ENCODE measurements at regions not wholly inside any gene's neighbourhood (a gene's known extent, or its start where the extent isn't known, plus 50 kb on each side); places are given as distances from the start of the nearest gene placed in this dataset.

DNA sequence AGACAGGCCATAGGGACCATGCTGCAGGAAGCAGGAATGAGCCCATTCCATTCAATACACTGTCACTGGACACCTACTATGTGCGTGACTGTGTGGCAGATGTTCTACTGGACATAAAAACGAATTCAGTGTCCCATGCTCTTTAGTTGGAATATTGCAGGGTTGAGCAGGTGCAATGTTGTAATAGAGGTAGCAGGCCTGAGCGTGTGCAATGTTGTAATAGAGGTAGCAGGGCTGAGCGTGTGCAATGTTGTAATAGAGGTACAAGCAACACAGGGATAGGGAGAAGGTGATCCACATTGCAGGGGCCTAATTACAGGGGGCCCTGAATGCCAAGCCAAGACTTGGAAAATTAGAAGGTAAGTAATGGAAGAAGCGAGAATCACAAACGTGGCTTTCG is 261.4 kb upstream of the HES1 start:
- DNase-seq (ENCODE audit: low spot score), result no peak

DNA sequence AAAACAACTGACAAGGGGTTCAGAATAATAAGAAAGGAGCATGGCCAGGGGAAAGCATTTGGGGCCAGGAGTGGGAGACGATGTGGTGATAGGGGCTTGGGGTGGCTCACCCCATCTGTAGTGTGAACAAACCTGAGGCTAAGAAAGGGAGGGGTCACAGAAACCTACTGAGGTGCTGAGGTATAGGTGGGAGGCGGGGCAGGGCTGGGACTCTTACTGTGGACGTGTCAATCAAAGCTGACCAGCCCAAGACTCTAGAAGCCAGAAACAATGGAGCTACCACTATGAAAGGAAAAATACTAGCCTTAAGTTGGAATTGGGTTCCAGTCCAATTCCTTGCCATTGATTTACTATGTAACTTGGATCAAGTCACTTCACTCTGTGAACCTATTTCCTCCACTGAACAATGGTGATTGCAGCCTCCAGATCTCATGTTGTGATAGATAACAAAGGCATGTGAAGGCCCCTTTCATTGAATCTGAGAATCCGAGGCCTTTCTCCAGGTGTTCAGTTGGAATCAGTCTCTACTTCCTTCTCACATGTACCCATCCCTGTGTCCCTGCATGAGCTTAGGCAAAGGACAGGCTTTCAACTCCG is 260.9 kb upstream of the HES1 start:
- no peak for DNase-seq (ENCODE audit: low spot score)

DNA sequence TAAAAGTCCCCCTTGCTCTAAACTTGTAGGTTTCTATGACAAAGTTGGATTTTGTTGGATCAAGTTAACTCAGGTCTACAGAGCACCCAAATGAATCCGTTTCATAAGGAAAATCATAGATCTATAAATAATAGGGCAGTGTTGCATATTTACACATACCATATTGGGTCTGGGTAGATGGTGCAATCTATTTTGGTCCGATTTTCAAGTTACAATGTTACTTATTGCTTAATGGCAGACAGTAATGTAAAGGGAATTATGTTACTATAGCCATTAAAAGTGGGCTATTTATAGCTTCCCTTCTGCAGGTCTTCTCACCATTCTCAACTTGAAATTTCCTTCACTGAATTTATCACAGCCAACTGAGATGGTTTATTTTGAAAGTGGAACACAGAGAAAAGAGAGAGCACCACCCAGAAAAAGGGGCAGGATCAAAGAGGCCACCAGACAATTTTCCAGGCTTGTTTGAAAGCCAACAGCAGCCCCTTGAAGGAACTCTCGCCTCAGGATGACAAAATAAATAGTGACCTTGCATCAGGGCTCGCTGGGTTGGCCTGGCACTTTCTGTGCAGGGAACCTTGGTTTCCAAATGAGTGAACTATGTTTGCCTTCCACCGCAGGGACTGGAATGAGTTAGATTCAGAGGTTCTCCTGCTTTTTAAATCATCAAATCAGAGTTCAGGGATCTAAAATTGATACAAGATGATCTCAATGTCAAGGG is 260.2 kb upstream of the HES1 start:
- DNase-seq (ENCODE audit: low spot score), result no peak

DNA sequence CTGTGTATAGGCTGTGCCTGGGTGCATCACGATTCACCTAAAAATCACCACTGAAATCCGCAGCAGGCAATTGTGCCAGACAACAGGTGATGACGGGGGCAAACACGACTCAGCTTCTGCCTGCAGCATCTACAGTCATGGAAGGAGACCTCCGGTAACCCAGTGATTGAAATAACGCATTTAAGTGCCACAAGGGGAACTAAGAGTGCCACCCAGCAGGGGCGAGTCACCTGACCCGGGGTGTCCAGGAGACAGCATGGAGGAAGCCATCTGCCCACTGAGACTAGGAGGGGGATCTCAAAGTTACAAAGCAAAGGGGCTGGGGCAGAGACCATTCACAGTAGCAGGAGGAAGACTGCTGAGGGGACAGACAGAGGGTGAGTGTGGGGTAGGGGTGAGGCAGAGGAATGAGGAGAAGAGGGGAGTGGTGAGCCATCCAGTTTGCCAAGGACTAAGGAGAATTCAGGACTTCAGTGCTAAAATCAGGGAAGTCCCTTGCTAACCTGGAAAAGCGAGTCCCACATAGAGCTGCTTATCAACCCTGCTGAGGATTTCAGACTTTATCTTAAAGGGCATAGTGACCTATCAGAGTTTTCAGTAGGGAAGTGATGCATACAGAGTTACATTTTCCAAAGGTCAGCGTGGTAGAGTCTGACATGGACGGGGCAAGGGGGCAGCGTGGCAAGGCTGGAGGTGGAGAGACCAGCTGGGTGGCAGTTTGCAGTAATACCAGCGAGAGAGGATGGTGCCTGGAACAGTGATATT is 256.7 kb upstream of the HES1 start:
- DNase-seq (ENCODE audit: low spot score), result no peak

DNA sequence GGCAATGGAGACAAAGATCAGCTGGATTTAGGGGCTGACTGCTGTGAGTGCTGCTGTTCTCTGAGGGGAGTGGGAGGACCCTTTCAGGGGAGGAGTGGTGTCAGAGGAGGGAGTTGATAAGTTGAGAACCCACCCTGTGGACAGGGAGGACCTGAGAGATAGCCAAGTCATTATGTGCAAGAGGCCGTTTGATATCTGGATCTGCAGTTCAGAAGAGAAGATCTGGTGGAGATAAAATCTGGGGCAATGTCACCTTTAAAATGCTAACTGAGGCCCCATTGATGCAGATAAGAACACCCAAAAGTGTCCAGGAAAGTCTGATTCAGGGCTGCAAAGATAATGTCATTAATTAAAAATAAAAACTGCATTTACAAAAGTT is 256.1 kb upstream of the HES1 start:
- DNase-seq (ENCODE audit: low spot score), result no peak

DNA sequence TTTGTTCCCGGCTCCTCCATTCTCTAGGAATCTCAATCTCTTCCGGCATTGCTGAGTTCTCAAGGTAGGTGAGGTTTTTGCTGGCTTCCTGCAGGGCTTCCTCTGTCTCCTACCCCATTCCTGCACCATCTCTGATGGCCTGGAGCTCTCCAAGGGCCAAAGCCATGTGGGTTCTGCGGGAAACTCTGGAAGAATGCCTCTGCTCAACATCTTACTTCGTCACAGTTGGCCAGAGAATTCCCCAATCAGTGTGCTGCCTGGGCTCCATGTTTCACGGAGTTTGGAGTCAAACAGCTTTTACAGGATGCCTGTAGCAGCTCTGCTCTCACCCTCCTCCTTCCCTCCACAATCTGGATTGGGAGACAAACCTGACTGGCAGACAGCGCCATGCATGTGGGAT is 253.9 kb upstream of the HES1 start:
- no peak for DNase-seq (ENCODE audit: low spot score)

DNA sequence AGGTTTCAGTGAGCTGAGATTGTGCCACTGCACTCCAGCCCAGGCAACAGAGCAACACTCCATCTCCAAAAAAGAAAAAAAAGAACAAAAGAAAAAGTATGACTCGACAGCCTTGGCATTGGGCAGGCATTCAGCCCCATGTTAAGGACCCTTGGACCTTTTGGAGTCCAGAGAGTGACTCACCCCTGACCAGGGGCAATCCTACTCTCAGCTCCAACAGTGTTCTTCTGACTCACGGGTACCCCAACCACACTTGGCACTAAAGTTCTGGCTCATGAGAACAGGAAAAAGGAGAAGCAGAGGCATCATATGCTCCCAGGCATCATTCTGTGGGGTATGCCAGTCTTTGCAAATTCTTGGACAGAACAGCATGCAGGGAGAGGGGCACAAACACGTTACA is 252.4 kb upstream of the HES1 start:
- no peak for DNase-seq (ENCODE audit: low spot score)

DNA sequence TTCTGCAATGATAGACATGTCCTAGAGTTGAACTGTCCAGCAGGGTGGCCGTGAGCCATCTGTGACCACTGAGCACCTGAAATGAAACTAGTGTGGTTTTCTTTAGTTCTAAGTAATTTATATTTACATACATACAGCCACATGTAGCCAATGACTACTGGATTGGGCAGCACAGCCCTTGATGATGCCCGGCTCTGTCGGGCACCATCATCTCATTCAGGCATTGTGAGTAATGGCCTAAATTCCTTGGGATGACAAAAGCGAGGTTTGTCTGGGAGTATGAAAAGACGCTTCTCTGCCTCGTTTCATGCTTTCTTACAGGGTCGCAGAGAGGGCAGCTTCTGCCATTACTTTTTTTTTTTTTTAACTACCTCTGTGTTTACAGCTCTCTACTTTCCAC is 251.9 kb upstream of the HES1 start:
- no peak for DNase-seq (ENCODE audit: low spot score)

DNA sequence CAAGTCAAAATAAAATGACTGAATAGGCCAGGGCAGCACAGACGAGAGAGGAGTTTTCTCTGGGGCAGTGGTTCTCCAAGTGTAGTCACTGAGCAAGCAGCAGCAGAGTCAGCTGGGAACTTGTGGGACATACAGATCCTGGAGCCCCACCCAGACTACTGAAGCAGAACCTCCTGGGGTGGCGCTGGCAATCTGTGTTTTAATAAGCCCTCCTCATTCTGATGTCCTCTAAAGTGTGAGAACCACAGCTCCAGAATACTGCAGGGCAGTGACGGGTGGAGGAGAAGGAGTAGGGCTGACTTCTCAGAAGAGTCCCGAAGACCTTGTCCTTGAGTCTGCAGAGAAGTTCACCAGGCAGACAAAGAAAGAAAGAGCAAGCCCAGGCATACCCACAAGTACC is 251.3 kb upstream of the HES1 start:
- DNase-seq (ENCODE audit: low spot score), result no peak

DNA sequence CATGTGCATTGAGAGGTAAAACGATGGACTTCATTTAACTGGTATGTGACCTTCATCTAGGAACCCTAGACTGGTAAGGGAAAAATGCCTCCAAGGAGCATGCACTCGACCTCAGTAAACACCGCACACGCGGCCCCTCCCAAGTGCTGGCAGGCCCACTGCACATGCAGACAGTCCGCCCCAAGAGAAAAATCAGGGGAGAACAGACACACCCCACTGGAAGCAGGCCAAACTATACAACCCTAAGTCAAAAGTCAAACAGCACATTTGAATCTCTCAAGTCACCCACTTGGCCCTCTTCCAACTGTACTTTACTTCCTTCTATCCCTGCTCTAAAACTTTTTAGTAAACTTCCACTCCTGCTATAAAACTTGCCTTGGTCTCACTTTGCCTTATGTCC is 250.1 kb upstream of the HES1 start:
- DNase-seq (ENCODE audit: low spot score), result no peak

DNA sequence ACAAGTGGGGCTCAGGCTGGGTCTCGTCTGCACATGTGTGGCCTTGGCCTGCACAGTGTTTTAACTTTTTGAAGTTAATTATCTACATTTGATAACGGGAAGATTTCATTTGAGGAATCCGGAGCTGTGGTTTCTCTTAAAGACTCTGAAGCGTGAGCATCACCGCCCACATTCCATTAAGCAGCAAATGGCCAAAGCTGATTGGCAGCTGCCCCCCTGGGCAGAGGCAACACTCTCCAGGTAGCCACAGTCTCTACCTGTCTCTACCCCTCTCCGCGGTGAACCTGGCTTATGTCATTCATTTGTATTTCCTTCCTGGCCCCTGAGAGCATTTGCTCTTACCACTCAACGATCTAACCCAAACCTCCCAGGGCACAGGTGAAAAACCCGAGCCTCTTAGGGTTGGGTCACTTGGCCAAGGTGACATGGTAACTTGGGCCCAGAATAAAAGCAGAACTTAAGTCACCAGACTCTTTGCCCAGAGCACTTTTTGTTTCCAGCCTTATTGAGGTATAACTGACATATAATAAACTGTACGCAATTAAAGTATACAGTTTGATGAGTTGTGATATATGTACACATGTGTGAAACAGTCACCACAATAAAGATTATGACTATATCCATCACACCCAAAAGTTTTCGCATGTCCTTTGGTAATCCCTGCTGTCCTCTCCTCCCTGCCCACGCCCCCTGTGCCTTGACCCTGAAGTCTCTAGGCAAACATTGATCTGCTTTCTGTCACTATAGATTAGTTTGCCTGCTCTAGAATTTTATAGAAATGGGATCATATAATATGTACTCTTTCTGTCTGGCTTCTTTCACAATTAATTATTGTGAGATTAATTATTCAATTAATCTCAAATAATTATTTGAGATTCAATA is 245.7 kb upstream of the HES1 start:
- DNase-seq (ENCODE audit: low spot score), result no peak

DNA sequence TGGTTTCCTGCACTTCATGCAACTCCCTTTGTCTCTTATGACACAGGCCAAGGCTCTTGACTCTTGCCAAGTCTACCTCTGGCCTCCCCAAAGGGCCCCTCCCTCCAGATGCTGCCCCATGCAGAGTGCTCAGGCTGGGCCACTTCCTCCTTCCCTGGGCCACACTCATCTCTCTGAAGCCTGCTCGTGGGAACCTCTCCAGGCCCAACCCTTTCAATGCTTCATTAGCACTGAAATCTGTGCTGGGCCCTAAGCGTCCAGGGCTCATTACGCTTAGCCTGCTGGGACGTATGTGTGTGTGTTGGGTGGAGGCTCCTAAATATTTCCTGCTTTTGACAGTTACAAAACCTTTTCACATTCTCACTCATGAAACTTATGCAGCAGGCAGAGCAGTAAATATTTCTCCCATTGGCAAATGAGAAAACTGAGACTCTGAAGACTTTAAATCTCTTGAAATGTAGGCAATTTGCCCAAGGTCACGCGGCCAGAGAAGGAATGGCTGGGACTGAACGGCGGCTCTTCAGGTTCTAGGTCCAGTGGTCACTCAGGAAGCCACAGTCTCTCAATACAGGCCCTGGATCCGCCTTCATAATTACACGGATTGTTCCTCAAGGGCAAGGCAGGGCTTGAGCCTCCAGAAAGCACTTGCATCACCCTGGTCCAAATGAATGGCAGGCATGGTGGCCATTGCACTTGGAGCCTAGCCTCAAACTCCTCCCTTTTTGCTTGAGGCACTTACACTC is 241.7 kb upstream of the HES1 start:
- no peak for DNase-seq (ENCODE audit: low spot score)

DNA sequence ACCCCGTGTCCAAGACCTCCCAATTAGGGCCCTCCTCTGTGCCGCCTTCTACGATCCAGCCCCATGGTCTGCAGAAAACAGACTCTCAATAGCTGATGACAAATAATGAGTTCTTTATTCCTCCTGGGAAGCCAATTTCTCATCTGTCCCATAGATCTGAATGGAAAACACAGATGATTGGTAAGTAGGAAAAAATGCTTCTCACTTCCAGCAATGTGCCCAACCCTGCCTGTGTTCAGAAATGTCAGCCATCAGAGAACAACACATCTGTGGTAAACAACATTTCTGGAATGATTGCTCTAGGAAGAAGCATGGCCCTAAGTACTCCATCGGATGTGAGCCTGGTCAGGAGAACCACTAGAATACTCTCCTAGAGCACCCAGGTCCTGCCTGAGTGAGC is 240.5 kb upstream of the HES1 start:
- no peak for DNase-seq (ENCODE audit: low spot score)

DNA sequence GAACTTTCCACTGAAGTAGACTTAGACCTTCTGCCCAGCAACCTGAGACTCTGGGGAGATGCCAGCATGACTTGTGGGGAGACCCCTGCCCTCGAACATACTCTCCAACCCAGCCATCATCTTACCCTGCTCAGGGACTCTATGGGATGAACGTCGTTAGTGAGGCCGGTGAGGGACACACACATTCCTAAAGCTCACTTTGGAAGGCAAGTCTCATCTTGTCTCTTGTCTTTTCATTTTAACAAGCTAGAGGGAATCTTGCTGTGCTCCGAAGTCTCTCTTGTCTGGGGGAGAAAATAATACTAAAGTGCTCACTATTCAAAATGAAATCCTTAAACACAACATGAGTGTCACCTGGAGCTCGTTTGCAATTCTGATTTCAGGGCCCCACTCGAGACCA is 239.5 kb upstream of the HES1 start:
- DNase-seq (ENCODE audit: low spot score), result no peak

DNA sequence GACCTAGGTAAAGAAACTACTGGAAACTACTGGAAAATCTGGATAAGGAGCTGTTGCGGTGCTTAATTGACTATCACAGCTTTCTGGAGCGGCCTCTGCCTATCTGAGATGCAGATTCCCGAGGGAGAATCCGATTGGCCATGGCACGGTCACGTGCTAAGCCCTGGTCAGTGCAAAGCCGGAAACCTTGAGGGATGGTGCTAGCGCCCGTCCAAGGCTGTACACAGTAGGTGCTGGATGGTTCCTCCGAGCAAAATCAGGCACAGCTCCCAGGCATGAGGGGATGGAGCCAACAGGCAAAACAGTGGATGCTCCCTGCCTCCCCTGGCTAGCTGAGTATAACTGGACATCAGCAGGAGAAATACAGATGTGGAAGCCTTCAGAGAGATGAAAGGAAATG is 238.7 kb upstream of the HES1 start:
- DNase-seq (ENCODE audit: low spot score), result no peak

DNA sequence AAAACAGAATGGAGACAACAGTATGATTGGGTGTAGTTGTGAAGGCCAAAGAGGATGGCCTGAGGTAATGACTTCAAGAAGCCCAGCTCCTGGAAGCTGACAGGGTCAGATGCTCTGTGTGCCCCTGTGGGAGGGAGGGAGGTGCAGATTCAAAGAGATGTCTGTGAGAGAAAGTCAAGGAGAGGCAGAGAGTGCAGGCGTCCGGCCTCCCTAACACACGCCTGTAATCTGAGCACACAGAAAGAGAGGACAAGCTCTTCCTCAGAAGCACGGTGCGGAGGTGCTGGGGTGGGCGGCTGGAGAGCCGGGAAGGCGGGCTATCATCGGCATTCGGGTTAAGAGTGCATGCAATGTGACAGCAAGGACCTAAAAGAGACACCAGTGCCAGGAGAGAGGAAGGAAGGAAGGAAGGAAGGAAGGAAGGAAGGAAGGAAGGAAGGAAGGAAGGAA is 238.2 kb upstream of the HES1 start:
- DNase-seq (ENCODE audit: low spot score), result no peak

DNA sequence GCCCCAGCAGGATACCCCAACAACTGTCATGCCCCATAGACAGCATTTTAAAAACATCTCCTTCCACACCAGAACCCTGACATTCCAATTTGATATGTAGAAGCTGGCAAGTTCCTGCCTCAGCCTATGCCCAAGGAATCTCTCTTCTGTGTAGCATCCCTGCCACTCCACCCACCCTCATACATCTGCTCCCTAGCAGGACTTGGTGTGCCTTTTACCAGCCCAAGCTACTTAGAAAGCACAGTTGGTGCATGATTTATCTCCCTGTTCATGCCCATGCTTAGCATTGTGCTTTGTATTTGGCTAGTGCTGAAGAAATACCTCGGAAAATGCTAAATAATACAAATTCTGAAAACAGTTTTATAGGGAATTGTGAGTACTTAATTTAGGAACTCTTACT is 236.9 kb upstream of the HES1 start:
- DNase-seq (ENCODE audit: low spot score), result no peak

DNA sequence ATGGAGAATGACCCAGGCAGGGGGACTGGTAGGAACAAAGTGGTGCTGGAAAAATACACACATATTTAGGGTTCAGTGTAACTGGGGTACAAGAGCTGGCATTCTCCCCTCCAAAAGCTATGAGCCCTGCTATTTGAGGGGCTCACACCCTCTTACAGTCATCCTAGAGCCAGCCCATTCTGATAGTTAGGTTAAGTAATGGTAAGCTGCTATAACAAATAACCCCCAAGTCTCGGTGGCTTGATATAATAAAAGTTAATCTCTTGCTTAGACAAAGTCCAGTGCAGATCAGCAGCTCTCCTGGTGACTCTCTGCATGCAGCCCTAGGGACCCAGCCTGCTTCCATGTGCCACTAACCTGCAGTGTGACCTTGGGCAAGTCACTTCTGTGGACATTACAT is 234.9 kb upstream of the HES1 start:
- no peak for DNase-seq (ENCODE audit: low spot score)

DNA sequence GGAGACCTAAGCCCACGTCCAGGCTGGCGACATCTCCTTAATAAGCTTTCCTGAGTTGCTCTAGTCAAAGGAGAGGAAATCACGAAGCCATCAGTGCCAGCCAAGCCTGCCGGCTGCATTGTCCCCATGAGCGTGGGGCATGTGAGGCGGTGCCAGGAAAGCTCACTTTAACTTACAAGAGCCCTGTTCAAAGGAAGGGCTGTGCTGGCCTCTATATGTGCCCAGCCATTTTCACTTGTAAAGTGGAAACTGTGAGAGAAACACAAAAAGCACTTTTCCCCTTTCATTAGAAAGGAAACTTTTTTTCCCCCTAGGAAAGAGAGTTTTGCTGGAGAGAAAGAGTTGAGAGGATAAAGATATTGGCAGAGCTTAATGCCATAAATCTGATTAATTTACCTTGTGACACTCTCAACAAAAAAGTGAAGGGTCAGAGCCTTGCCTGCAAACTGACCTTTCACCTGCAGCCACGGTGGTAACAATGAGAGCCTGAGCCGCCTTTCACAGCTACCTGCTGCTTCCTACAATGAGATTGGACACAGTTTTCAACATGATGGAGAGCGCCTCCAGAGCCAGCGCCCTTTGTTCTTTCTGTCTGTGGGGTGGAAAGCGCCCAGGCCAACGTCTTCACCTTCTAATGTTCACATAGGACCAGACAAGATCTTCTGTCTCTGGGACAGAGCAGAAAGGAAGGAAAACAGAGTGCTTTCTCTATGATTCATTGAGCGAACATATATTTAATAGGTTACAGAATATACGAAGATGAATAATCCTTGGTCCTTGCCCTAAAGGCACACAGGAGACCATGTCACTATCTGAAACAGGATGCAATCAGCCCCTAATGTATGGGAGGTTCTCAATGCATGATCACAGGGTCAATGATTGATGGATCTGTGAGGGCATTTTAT is 233.1 kb upstream of the HES1 start:
- DNase-seq (ENCODE audit: low spot score), result no peak

DNA sequence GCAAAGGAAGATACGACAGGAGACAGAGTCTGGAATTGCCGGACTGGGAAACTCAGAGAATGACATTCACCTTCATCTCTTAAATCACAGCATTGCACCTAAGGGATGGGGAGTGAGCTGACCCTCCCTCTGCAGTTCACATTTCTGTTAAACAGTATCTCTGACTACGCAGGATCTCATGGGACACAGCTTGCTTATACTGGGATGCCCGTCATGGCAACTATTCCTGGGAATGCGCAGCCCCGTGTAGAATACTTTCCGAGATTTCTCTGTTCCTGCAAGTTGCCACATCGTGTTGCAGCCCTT is 232.5 kb upstream of the HES1 start:
- no peak for DNase-seq (ENCODE audit: low spot score)

DNA sequence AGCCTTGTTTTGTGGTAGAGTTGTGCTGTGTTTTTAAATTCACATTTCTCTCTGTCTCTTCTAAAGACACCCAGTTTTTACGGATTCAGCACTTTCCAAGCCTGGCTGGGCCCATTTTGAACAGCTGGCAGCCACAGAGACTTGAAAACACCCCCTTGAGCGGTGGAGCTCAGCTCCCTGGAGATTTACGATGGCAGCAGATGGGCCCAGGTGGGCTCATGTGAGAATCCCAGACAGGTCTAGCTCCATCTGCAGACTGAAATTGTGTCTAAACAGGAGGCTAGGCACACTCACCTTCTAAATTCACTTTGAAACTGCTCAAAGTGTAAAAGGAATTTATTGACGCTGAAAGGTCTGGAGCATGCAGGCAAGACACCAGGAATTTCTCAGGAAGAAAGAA is 232.0 kb upstream of the HES1 start:
- DNase-seq (ENCODE audit: low spot score), result no peak
